GM12891 (cell line): ENCODE measurements at regions not wholly inside any gene's neighbourhood (a gene's known extent, or its start where the extent isn't known, plus 50 kb on each side); places are given as distances from the start of the nearest gene placed in this dataset.

Source experiments
- POLR2A ChIP-seq: IDR thresholded peaks from 2 replicates; pipeline ENCODE4 v1.6.1; 2011; ENCODE audit warnings: low read depth, low read length, control low read depth
- POLR2AphosphoS5 ChIP-seq: IDR thresholded peaks from 2 replicates; pipeline ENCODE4 v1.6.1; 2011; ENCODE audit warnings: low read depth, low read length, control low read depth
- POU2F2 ChIP-seq: IDR thresholded peaks from 2 replicates; pipeline ENCODE4 v1.6.1; 2011; ENCODE audit warnings: low read depth, mild to moderate bottlenecking, control low read depth, low read length, moderate library complexity
- TAF1 ChIP-seq: IDR thresholded peaks from 2 replicates; pipeline ENCODE4 v1.6.1; 2011; ENCODE audit warnings: low read depth, low read length, control low read depth

DNA sequence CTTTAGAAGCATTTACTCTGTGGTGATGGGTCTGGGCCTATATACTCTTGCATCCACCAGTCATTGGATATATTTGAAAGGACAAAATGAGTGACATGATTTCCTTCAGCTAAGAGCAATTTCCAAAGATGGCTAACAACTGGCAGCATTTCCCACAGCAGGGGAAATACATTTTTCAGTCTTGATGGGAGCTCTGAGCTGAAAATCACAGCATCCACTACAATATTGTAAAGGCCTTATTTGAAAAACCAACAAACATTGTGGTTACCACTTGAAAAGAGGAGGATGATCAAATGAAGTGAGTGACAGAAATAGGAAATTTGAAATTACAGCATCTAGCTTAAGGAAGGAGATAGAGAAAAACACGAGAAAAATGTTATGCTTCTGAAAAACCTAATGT, 705.0 kb upstream of the EPHA7 start:
- TF ChIP-seq TAF1 (no peak), POLR2A (no peak), POLR2AphosphoS5 (no peak), POU2F2 (no peak)
